ENCODE measurements at regions not wholly inside any gene's neighbourhood (a gene's known extent, or its start where the extent isn't known, plus 50 kb on each side); places are given as distances from the start of the nearest gene placed in this dataset.

GRCh38 chr5:165157219-165157618, 1651.8 kb downstream of the MAT2B start:
- no peak overlapping the region for H3K4me3 ChIP-seq (replicated peaks; ENCODE audit: low read depth, low read length)
- TF ChIP-seq, protein P1, sequence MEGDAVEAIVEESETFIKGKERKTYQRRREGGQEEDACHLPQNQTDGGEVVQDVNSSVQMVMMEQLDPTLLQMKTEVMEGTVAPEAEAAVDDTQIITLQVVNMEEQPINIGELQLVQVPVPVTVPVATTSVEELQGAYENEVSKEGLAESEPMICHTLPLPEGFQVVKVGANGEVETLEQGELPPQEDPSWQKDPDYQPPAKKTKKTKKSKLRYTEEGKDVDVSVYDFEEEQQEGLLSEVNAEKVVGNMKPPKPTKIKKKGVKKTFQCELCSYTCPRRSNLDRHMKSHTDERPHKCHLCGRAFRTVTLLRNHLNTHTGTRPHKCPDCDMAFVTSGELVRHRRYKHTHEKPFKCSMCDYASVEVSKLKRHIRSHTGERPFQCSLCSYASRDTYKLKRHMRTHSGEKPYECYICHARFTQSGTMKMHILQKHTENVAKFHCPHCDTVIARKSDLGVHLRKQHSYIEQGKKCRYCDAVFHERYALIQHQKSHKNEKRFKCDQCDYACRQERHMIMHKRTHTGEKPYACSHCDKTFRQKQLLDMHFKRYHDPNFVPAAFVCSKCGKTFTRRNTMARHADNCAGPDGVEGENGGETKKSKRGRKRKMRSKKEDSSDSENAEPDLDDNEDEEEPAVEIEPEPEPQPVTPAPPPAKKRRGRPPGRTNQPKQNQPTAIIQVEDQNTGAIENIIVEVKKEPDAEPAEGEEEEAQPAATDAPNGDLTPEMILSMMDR (IDR thresholded peaks at IDR 0.05; ENCODE audit: insufficient read depth, low read length, poor library complexity, severe bottlenecking) = no peak
- DNase-seq (ENCODE audit: extremely low read depth, insufficient read length) = no peak

GRCh38 chr5:165161204-165161603, 1655.8 kb downstream of the MAT2B start:
- no peak overlapping the region for H3K4me3 ChIP-seq (replicated peaks; ENCODE audit: low read depth, low read length)
- H3K27me3 ChIP-seq (replicated peaks; ENCODE audit: control insufficient read depth, insufficient read depth, low read length) = no peaks in the 10 kb centered on the region
- TF ChIP-seq, protein P1 (IDR thresholded peaks at IDR 0.05; ENCODE audit: insufficient read depth, low read length, poor library complexity, severe bottlenecking) = no peak
- DNase-seq (ENCODE audit: extremely low read depth, insufficient read length) = no peak
- no peaks in the 10 kb centered on the region for H3K36me3 ChIP-seq (ENCODE audit: control insufficient read depth, insufficient read depth, low read length)

More at GRCh38 chr5:165157219-165157618, 1651.8 kb downstream of the MAT2B start:
- no peaks in the 10 kb centered on the region for H3K27me3 ChIP-seq (replicated peaks; ENCODE audit: control insufficient read depth, insufficient read depth, low read length)
- no peaks in the 10 kb centered on the region for H3K36me3 ChIP-seq (ENCODE audit: control insufficient read depth, insufficient read depth, low read length)

DNA sequence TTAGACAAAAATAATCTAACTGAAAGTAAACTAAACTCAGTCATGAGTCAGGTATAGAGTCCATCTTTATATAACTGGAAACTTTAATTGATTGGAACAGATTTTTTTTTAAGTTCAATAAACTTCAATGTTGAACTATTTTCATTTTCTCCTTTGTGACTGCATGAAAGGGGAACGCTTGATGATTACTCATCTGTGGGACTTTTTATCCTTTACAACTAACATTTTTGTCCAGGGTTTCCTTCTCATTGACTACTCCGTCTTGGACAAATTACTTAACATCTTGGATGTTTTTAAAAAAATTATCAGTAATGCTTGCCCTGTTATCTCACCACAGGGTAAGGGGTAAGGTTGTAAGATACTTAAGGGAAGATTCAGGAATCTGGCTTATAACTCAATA, 1658.4 kb downstream of the MAT2B start:
- no peak for DNase-seq (ENCODE audit: extremely low read depth, insufficient read length)
- Histone ChIP-seq H3K27me3 (replicated peaks; ENCODE audit: control insufficient read depth, insufficient read depth, low read length) (no peaks in the 10 kb centered on the region), H3K4me3 (replicated peaks; ENCODE audit: low read depth, low read length) (no peak overlapping the region), H3K36me3 (ENCODE audit: control insufficient read depth, insufficient read depth, low read length) (no peaks in the 10 kb centered on the region)
- TF ChIP-seq, protein P1 (IDR thresholded peaks at IDR 0.05; ENCODE audit: insufficient read depth, low read length, poor library complexity, severe bottlenecking) = no peak

DNA sequence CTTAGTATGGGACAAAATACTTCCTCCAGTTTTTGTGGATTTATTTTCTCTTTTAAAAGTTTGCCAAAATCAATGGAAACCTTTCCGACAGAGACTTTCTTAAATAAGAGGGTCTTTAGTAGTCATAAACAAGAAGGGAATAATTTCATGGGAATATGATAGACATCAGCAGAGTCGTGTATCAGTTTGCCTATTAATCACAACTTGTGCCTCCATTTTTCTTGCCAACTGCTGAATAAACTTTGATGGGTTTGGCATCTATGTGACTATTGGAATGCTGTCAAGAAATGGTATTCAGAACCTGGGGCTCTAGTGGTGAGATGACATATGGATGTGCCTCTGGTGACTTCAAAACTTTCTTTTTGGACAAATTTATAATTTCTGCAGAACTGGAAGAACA, 1668.2 kb downstream of the MAT2B start:
- H3K36me3 ChIP-seq (ENCODE audit: control insufficient read depth, insufficient read depth, low read length) = no peaks in the 10 kb centered on the region
- TF ChIP-seq, protein P1 (IDR thresholded peaks at IDR 0.05; ENCODE audit: insufficient read depth, low read length, poor library complexity, severe bottlenecking) = no peak
- H3K4me3 ChIP-seq (replicated peaks; ENCODE audit: low read depth, low read length) = no peak overlapping the region
- no peaks in the 10 kb centered on the region for H3K27me3 ChIP-seq (replicated peaks; ENCODE audit: control insufficient read depth, insufficient read depth, low read length)
- no peak for DNase-seq (ENCODE audit: extremely low read depth, insufficient read length)

GRCh38 chr5:165175041-165175440, 1669.6 kb downstream of the MAT2B start:
- Histone ChIP-seq H3K36me3 (ENCODE audit: control insufficient read depth, insufficient read depth, low read length) (no peaks in the 10 kb centered on the region), H3K27me3 (replicated peaks; ENCODE audit: control insufficient read depth, insufficient read depth, low read length) (no peaks in the 10 kb centered on the region), H3K4me3 (replicated peaks; ENCODE audit: low read depth, low read length) (no peak overlapping the region)
- TF ChIP-seq, protein P1 (IDR thresholded peaks at IDR 0.05; ENCODE audit: insufficient read depth, low read length, poor library complexity, severe bottlenecking) = no peak
- DNase-seq (ENCODE audit: extremely low read depth, insufficient read length) = no peak

- Histone ChIP-seq H3K36me3 (ENCODE audit: control insufficient read depth, insufficient read depth, low read length) (no peaks in the 10 kb centered on the region), H3K4me3 (replicated peaks; ENCODE audit: low read depth, low read length) (no peak overlapping the region), H3K27me3 (replicated peaks; ENCODE audit: control insufficient read depth, insufficient read depth, low read length) (no peaks in the 10 kb centered on the region)
- TF ChIP-seq, protein P1 (IDR thresholded peaks at IDR 0.05; ENCODE audit: insufficient read depth, low read length, poor library complexity, severe bottlenecking) = no peak
- no peak for DNase-seq (ENCODE audit: extremely low read depth, insufficient read length)
Observed at GRCh38 chr5:165184183-165184582, 1678.8 kb downstream of the MAT2B start.
